Adrenal gland (tissue), 9 donors: ENCODE measurements at regions not wholly inside any gene's neighbourhood (a gene's known extent, or its start where the extent isn't known, plus 50 kb on each side); places are given as distances from the start of the nearest gene placed in this dataset.
"Not testable (repeated sequence)": the region's sequence is repeated elsewhere in the genome, so short reads cannot be mapped to it uniquely, and the experiment has no call there.

Experiments
- DNase-seq, 7 donors: peaks; one replicate each; pipeline ENCODE4 v3.0.0-alpha.2; 2019 to 2020
- H3K27ac ChIP-seq, 5 donors: fragments of 200-600 bp; sonication (generic) in 4 of 5; 1 replicate in 3 of 5; 2 replicates in 2 of 5; pipeline versions ENCODE4 v1.5.1 to v1.8.0; 2016 to 2020; ENCODE audit warnings: mild to moderate bottlenecking in 1 of 5
- H3K27me3 ChIP-seq: fragments of 200-600 bp; 2 replicates; pipeline ENCODE4 v1.8.0; 2021
- H3K36me3 ChIP-seq, 2 donors: fragments of 200-600 bp; replicated peaks in 1 of 2; 1 replicate in 1 of 2; 2 replicates in 1 of 2; pipeline versions ENCODE4 v1.5.1 to v1.8.0; 2018 to 2022
- H3K4me1 ChIP-seq, 2 donors: fragments of 200-600 bp; replicated peaks in 1 of 2; 1 replicate in 1 of 2; 2 replicates in 1 of 2; pipeline versions ENCODE4 v1.5.1 to v1.8.0; 2018 to 2021
- H3K4me3 ChIP-seq, 4 donors: fragments of 200-600 bp; sonication (generic) in 3 of 4; one replicate each; pipeline ENCODE4 v1.5.1; 2016 to 2018
- H3K9me3 ChIP-seq, 3 donors: fragments of 200-600 bp; sonication (generic) in 1 of 3; replicated peaks in 1 of 3; 1 replicate in 2 of 3; 2 replicates in 1 of 3; pipeline versions ENCODE4 v1.5.1 to v1.8.0; 2016 to 2021
- POLR2A ChIP-seq, 2 donors: fragments of 450-650 bp; IDR thresholded peaks; one replicate each; pipeline ENCODE4 v1.6.1; 2017; ENCODE audit warnings: antibody characterized with exemption in 2 of 2, mild to moderate bottlenecking in 2 of 2, moderate library complexity in 1 of 2
- WGBS, 4 donors: extraction: QIAGEN DNeasy Blood & Tissue Kit in 2 of 4; methylation state at CpG; one replicate each; pipeline versions ENCODE4 v1.1.5 to v1.1.7; 2013 to 2017; 5-methylcytosine and 5-hydroxymethylcytosine counted together
- intact Hi-C, 2 donors: fragments of 100-400 bp; cut with DNase I; formaldehyde crosslinking; loops; one replicate each; pipeline versions ENCODE4 v1.14.1 to v1.15.0; 2022 to 2023
- TF ChIP-seq, protein P1 (sequence below), 6 experiments: fragments of 450-650 bp in 4 of 6; fragments of 200-600 bp in 2 of 6; sonication (generic) in 1 of 6; IDR thresholded peaks; 1 replicate in 5 of 6; 2 replicates in 1 of 6; pipeline versions ENCODE4 v1.5.1 to v1.8.0; 2016 to 2021; ENCODE audit warnings: antibody characterized with exemption in 6 of 6, mild to moderate bottlenecking in 2 of 6, moderate library complexity in 1 of 6
- donor health status: healthy with polysubstance abuse.
- donor health status: Bipolar disorder and iron deficiency.
- donor health status: DM: yes; HTN: yes; CAD: no.
- donor health status: DM: no; HTN: no; CAD: no.
- donor health status: DM: no; HTN: no; CAD: no.

GRCh38 chr20:7799862-7800261 lies 140.4 kb downstream of the HAO1 start:
- Histone ChIP-seq H3K4me3 (no peak overlapping the region), H3K9me3 (no peaks in the 10 kb centered on the region), H3K27me3 (no peaks in the 10 kb centered on the region), H3K27ac (no peak overlapping the region), H3K36me3 (no peaks in the 10 kb centered on the region), H3K4me1 (no peaks in the 10 kb centered on the region)
- intact Hi-C loops = no loop called here
- DNase-seq = no peak
- TF ChIP-seq, protein P1, sequence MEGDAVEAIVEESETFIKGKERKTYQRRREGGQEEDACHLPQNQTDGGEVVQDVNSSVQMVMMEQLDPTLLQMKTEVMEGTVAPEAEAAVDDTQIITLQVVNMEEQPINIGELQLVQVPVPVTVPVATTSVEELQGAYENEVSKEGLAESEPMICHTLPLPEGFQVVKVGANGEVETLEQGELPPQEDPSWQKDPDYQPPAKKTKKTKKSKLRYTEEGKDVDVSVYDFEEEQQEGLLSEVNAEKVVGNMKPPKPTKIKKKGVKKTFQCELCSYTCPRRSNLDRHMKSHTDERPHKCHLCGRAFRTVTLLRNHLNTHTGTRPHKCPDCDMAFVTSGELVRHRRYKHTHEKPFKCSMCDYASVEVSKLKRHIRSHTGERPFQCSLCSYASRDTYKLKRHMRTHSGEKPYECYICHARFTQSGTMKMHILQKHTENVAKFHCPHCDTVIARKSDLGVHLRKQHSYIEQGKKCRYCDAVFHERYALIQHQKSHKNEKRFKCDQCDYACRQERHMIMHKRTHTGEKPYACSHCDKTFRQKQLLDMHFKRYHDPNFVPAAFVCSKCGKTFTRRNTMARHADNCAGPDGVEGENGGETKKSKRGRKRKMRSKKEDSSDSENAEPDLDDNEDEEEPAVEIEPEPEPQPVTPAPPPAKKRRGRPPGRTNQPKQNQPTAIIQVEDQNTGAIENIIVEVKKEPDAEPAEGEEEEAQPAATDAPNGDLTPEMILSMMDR (IDR thresholded peaks at IDR 0.05) = no peak
- TF ChIP-seq POLR2A (IDR thresholded peaks at IDR 0.05) = no peak
- WGBS, 4 donors = 8 to 39% (median 32%) methylated on average over 1 of the region's 1 CpG

GRCh38 chr20:7803411-7804151 lies 136.7 kb downstream of the HAO1 start:
- 52 to 87% (median 66%) methylated on average over 24 to 52 of the region's 52 CpGs for WGBS, 4 donors
- H3K4me3 ChIP-seq, H3K4me1 ChIP-seq, H3K36me3 ChIP-seq, DNase-seq, H3K27ac ChIP-seq, H3K27me3 ChIP-seq, H3K9me3 ChIP-seq, intact Hi-C loops: not testable (repeated sequence)

DNA sequence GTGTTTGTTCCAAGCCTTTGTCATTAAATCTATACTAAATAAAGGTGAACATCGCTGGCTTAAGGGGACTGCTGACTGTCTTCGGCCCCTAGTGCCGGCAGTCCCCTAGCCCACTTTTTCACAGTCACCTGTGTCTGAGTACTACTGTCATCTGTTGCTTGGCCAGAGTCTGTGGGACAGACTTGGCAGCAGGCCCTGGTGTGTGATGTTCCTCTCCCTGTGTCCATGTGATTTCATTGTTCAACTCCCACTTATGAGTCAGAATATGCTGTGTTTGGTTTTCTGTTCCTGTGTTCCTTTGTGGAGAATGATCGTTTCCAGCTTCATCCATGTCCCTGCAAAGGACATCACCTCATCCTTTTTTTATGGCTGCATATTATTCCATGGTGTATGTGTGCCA lies 133.4 kb downstream of the HAO1 start:
- Histone ChIP-seq H3K4me1 (no peaks in the 10 kb centered on the region), H3K27me3 (no peaks in the 10 kb centered on the region), H3K27ac (no peak overlapping the region), H3K4me3 (no peak overlapping the region), H3K9me3 (no peaks in the 10 kb centered on the region), H3K36me3 (no peaks in the 10 kb centered on the region)
- no peak for DNase-seq
- no peak for TF ChIP-seq POLR2A (IDR thresholded peaks at IDR 0.05)
- TF ChIP-seq, protein P1 (IDR thresholded peaks at IDR 0.05) = no peak
- WGBS, 4 donors = 79 to 89% (median 82%) methylated on average over 4 of the region's 4 CpGs
- intact Hi-C loops = no loop called here

- Histone ChIP-seq H3K4me3 (no peak overlapping the region), H3K4me1 (no peaks in the 10 kb centered on the region), H3K27me3 (no peaks in the 10 kb centered on the region), H3K36me3 (no peaks in the 10 kb centered on the region), H3K9me3 (no peaks in the 10 kb centered on the region), H3K27ac (no peak overlapping the region)
- intact Hi-C loops = no loop called here
- no peak for DNase-seq
- TF ChIP-seq, protein P1 (IDR thresholded peaks at IDR 0.05) = no peak
- no peak for TF ChIP-seq POLR2A (IDR thresholded peaks at IDR 0.05)
- WGBS, 4 donors = 92 to 98% (median 95%) methylated on average over 1 of the region's 1 CpG
These were observed 123.0 kb downstream of the HAO1 start for GRCh38 chr20:7817286-7817685.

GRCh38 chr20:7818477-7818876 lies 121.8 kb downstream of the HAO1 start:
- Histone ChIP-seq H3K27ac (no peak overlapping the region), H3K27me3 (no peaks in the 10 kb centered on the region), H3K4me3 (no peak overlapping the region), H3K4me1 (no peaks in the 10 kb centered on the region), H3K9me3 (no peaks in the 10 kb centered on the region), H3K36me3 (no peaks in the 10 kb centered on the region)
- intact Hi-C loops = no loop called here
- 57 to 79% (median 68%) methylated on average over 1 of the region's 1 CpG for WGBS, 4 donors
- DNase-seq = no peak
- TF ChIP-seq POLR2A (IDR thresholded peaks at IDR 0.05) = no peak
- TF ChIP-seq, protein P1 (IDR thresholded peaks at IDR 0.05) = no peak
